DND-41 (cell line): ENCODE measurements at regions not wholly inside any gene's neighbourhood (a gene's known extent, or its start where the extent isn't known, plus 50 kb on each side); places are given as distances from the start of the nearest gene placed in this dataset.

Experiments
- ATAC-seq: fragments of 200-7000 bp; cut with Tn5 transposase; 3 replicates; pipeline ENCODE4 v1.9.1; 2021; ENCODE audit warnings: low read depth; ENCODE audit not compliant: insufficient read depth
- DNase-seq: peaks from one replicate; pipeline ENCODE4 v3.0.0-alpha.2; 2020
- H2AFZ ChIP-seq: 2 replicates; pipeline ENCODE4 v1.6.0; 2012; ENCODE audit warnings: low read depth, low read length
- H3K27ac ChIP-seq: 2 replicates; pipeline ENCODE4 v1.5.1; 2012; ENCODE audit warnings: low read length, inconsistent platforms
- H3K27me3 ChIP-seq: fragments of 200-600 bp; sonication (generic); 2 replicates; pipeline ENCODE4 v1.6.0; 2012; ENCODE audit warnings: low read length, mild to moderate bottlenecking, inconsistent platforms; ENCODE audit not compliant: insufficient read depth, poor library complexity
- H3K36me3 ChIP-seq: 2 replicates; pipeline ENCODE4 v1.5.1; 2012; ENCODE audit warnings: low read length, inconsistent platforms; ENCODE audit not compliant: insufficient read depth
- H3K4me1 ChIP-seq: 2 replicates; pipeline ENCODE4 v1.5.1; 2012; ENCODE audit warnings: mild to moderate bottlenecking, low read length; ENCODE audit not compliant: insufficient read depth
- H3K4me2 ChIP-seq: 2 replicates; pipeline ENCODE4 v1.6.0; 2012; ENCODE audit warnings: mild to moderate bottlenecking, moderate library complexity, low read length, inconsistent platforms; ENCODE audit not compliant: insufficient read depth
- H3K4me3 ChIP-seq, 2 experiments: fragments of 200-600 bp in 1 of 2; shearing (Covaris generic) in 1 of 2; 2 replicates each; pipeline ENCODE4 v1.5.1; 2012 to 2016; ENCODE audit warnings: inconsistent platforms in 2 of 2, low read length in 2 of 2, mild to moderate bottlenecking in 2 of 2, low read depth in 1 of 2, moderate library complexity in 1 of 2
- H3K79me2 ChIP-seq: 2 replicates; pipeline ENCODE4 v1.6.0; 2012; ENCODE audit warnings: low read length, inconsistent platforms; ENCODE audit not compliant: insufficient read depth
- H3K9ac ChIP-seq: 2 replicates; pipeline ENCODE4 v1.6.0; 2012; ENCODE audit warnings: low read depth, mild to moderate bottlenecking, inconsistent platforms, low read length, moderate library complexity
- H3K9me3 ChIP-seq: 2 replicates; pipeline ENCODE4 v1.5.1; 2012; ENCODE audit warnings: low read length, moderate library complexity, mild to moderate bottlenecking, inconsistent platforms; ENCODE audit not compliant: insufficient read depth, severe bottlenecking
- H4K20me1 ChIP-seq: 2 replicates; pipeline ENCODE4 v1.6.0; 2012; ENCODE audit warnings: low read length; ENCODE audit not compliant: insufficient read depth
- EZH2 ChIP-seq: IDR thresholded peaks from 3 replicates; pipeline ENCODE4 v1.6.1; 2012; ENCODE audit warnings: borderline replicate concordance, low read depth, mild to moderate bottlenecking, moderate library complexity, low read length, inconsistent platforms; ENCODE audit not compliant: severe bottlenecking
- TF ChIP-seq, protein P1 (sequence below): IDR thresholded peaks from 2 replicates; pipeline ENCODE4 v1.5.1; 2012; ENCODE audit warnings: borderline replicate concordance, low read length, moderate library complexity, mild to moderate bottlenecking; ENCODE audit not compliant: poor library complexity, severe bottlenecking; ENCODE audit errors: extremely low read depth

DNA sequence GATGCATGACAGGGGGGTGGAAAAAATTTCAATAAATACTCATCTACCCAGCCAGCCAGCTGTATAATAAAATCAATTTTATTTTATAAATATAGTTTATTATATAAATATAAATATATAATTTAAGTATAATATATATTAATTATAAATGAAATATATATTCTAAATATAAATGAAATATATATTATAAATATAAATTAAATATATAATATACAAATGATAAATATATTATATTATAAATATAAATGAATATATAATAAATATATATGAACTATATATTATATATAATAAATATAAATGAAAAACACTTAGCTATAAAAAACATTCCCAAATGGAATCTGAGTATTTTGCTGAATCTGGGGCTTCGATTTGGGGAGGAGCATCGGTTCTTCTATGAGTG is 79.4 kb upstream of the CDCA7L start:
- Histone ChIP-seq H3K4me2 (no peak overlapping the region), H4K20me1 (no peaks in the 10 kb centered on the region), H3K4me1 (no peaks in the 10 kb centered on the region), H3K79me2 (no peaks in the 10 kb centered on the region), H3K9me3 (no peaks in the 10 kb centered on the region), H3K36me3 (no peaks in the 10 kb centered on the region), H2AFZ (no peak overlapping the region), H3K27me3 (peaks cover 9% of the 10 kb centered on the region), H3K4me3 (no peak overlapping the region), H3K9ac (no peak overlapping the region), H3K27ac (no peak overlapping the region)
- TF ChIP-seq, protein P1, sequence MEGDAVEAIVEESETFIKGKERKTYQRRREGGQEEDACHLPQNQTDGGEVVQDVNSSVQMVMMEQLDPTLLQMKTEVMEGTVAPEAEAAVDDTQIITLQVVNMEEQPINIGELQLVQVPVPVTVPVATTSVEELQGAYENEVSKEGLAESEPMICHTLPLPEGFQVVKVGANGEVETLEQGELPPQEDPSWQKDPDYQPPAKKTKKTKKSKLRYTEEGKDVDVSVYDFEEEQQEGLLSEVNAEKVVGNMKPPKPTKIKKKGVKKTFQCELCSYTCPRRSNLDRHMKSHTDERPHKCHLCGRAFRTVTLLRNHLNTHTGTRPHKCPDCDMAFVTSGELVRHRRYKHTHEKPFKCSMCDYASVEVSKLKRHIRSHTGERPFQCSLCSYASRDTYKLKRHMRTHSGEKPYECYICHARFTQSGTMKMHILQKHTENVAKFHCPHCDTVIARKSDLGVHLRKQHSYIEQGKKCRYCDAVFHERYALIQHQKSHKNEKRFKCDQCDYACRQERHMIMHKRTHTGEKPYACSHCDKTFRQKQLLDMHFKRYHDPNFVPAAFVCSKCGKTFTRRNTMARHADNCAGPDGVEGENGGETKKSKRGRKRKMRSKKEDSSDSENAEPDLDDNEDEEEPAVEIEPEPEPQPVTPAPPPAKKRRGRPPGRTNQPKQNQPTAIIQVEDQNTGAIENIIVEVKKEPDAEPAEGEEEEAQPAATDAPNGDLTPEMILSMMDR = no peak
- TF ChIP-seq EZH2 = no peak
- ATAC-seq = no peak
- no peak for DNase-seq

DNA sequence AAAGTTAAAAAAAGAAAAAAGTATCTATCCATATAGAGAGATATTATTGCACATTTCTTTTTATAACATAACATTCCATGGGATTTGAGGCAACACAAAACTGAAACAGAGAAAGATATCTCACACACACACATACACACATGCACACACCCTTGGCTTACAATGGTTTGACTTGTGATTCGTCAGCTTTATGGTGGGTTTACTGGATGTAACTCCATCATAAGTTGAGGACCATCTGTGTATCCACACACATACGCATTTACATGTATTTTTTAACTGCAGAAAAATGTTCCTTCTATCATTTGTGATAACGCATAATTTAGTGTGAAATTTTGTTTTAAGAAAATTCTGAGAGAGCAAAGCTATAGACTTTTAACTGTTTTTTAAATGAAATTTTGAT is 74.2 kb upstream of the CDCA7L start:
- Histone ChIP-seq H3K27ac (no peak overlapping the region), H3K36me3 (no peaks in the 10 kb centered on the region), H3K4me2 (no peak overlapping the region), H3K9me3 (no peaks in the 10 kb centered on the region), H3K27me3 (peaks cover 15% of the 10 kb centered on the region), H2AFZ (no peak overlapping the region), H4K20me1 (no peaks in the 10 kb centered on the region), H3K79me2 (no peaks in the 10 kb centered on the region), H3K9ac (no peak overlapping the region), H3K4me1 (no peaks in the 10 kb centered on the region), H3K4me3 (no peak overlapping the region)
- ATAC-seq (no peak), DNase-seq (no peak)
- TF ChIP-seq EZH2 = no peak
- TF ChIP-seq, protein P1 = no peak

DNA sequence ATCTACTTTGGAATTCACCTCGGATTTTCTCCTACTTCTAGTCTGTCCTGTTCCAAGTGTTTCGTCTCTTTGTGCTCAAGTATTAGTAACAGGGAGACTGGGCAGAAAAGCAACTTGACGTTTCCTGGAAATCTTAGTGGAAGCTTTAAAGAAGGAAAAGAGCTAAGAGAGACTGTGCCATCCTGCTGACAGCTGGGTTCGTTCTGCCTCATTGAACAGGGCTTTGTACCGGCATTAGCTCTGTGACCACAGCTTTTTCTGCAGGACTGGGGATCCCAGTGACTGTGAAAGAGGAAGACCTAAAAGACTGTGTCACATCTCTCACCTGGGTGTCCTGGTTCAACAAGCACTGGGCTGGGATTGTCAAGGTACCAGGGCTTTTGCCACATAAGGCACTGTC is 70.8 kb upstream of the CDCA7L start:
- ATAC-seq = no peak

More for the DNA sequence above, 70.8 kb upstream of the CDCA7L start:
- TF ChIP-seq, protein P1 = no peak
- TF ChIP-seq EZH2 = no peak
- H3K4me1 ChIP-seq = no peaks in the 10 kb centered on the region
- no peak overlapping the region for H2AFZ ChIP-seq
- H3K9ac ChIP-seq = no peak overlapping the region
- no peaks in the 10 kb centered on the region for H3K79me2 ChIP-seq
- DNase-seq = no peak
- H3K9me3 ChIP-seq = no peaks in the 10 kb centered on the region
- no peaks in the 10 kb centered on the region for H4K20me1 ChIP-seq
- no peak overlapping the region for H3K27ac ChIP-seq
- H3K27me3 ChIP-seq = peaks cover 13% of the 10 kb centered on the region
- no peaks in the 10 kb centered on the region for H3K36me3 ChIP-seq
- no peak overlapping the region for H3K4me2 ChIP-seq
- no peak overlapping the region for H3K4me3 ChIP-seq
